ENCODE measurements at regions not wholly inside any gene's neighbourhood (a gene's known extent, or its start where the extent isn't known, plus 50 kb on each side); places are given as distances from the start of the nearest gene placed in this dataset.
"Not testable (repeated sequence)": the region's sequence is repeated elsewhere in the genome, so short reads cannot be mapped to it uniquely, and the experiment has no call there.

- DNase-seq (ENCODE audit: low spot score), result no peak
Observed at GRCh38 chr13:42373048-42373812, 101.3 kb downstream of the AKAP11 start.

GRCh38 chr13:42375663-42376062 lies 103.7 kb downstream of the AKAP11 start:
- no peak for DNase-seq (ENCODE audit: low spot score)

- no peak for DNase-seq (ENCODE audit: low spot score)
Observed at GRCh38 chr13:42377640-42378382, 105.9 kb downstream of the AKAP11 start.

GRCh38 chr13:42378383-42378780 lies 106.4 kb downstream of the AKAP11 start:
- DNase-seq (ENCODE audit: low spot score), result no peak

GRCh38 chr13:42379241-42379640 lies 107.3 kb downstream of the AKAP11 start:
- DNase-seq (ENCODE audit: low spot score), result no peak

GRCh38 chr13:42380420-42381164 lies 108.6 kb downstream of the AKAP11 start:
- DNase-seq (ENCODE audit: low spot score), result no peak

- no peak for DNase-seq (ENCODE audit: low spot score)
Observed at GRCh38 chr13:42381165-42381425, 109.1 kb downstream of the AKAP11 start.

- not testable (repeated sequence) for DNase-seq (ENCODE audit: low spot score)
Observed at GRCh38 chr13:42381426-42381825, 109.5 kb downstream of the AKAP11 start.

GRCh38 chr13:42383025-42383424 lies 111.1 kb downstream of the AKAP11 start:
- DNase-seq (ENCODE audit: low spot score), result no peak

GRCh38 chr13:42384265-42384664 lies 112.3 kb downstream of the AKAP11 start:
- no peak for DNase-seq (ENCODE audit: low spot score)

GRCh38 chr13:42388326-42388725 lies 116.4 kb downstream of the AKAP11 start:
- DNase-seq (ENCODE audit: low spot score), result no peak

- DNase-seq (ENCODE audit: low spot score), result no peak
Observed at GRCh38 chr13:42389041-42389440, 117.1 kb downstream of the AKAP11 start.

GRCh38 chr13:42392180-42392579 lies 120.2 kb downstream of the AKAP11 start:
- no peak for DNase-seq (ENCODE audit: low spot score)

- DNase-seq (ENCODE audit: low spot score), result no peak
Observed at GRCh38 chr13:42392716-42393572, 121.0 kb downstream of the AKAP11 start.

- no peak for DNase-seq (ENCODE audit: low spot score)
Observed at GRCh38 chr13:42393573-42394360, 121.8 kb downstream of the AKAP11 start.

- DNase-seq (ENCODE audit: low spot score), result no peak
Observed at GRCh38 chr13:42394361-42394708, 122.4 kb downstream of the AKAP11 start.

- no peak for DNase-seq (ENCODE audit: low spot score)
Observed at GRCh38 chr13:42394711-42395085, 122.7 kb downstream of the AKAP11 start.

GRCh38 chr13:42395086-42395821 lies 123.3 kb downstream of the AKAP11 start:
- no peak for DNase-seq (ENCODE audit: low spot score)

- DNase-seq (ENCODE audit: low spot score), result no peak
Observed at GRCh38 chr13:42396501-42396900, 124.5 kb downstream of the AKAP11 start.

GRCh38 chr13:42396901-42397655 lies 125.1 kb downstream of the AKAP11 start:
- DNase-seq (ENCODE audit: low spot score), result peak; percentile 28
